Occipital lobe (tissue), 1 donor: ENCODE measurements at regions not wholly inside any gene's neighbourhood (a gene's known extent, or its start where the extent isn't known, plus 50 kb on each side); places are given as distances from the start of the nearest gene placed in this dataset.
"Not testable (repeated sequence)": the region's sequence is repeated elsewhere in the genome, so short reads cannot be mapped to it uniquely, and the experiment has no call there.

Source experiments
- DNase-seq: peaks from one replicate; lab custom pipeline; 2025; lab: John Stamatoyannopoulos, UW

GRCh38 chr6:113362301-113363047, 494.7 kb upstream of the MARCKS start:
- DNase-seq, result no peak

- DNase-seq, result no peak
These were observed 493.9 kb upstream of the MARCKS start for GRCh38 chr6:113363048-113363798.

GRCh38 chr6:113363866-113364265, 493.3 kb upstream of the MARCKS start:
- no peak for DNase-seq

GRCh38 chr6:113364766-113365165, 492.4 kb upstream of the MARCKS start:
- no peak for DNase-seq

- DNase-seq, result no peak
These were observed 492.0 kb upstream of the MARCKS start for GRCh38 chr6:113365191-113365590.

- no peak for DNase-seq
These were observed 490.6 kb upstream of the MARCKS start for GRCh38 chr6:113366505-113366904.

GRCh38 chr6:113370508-113371502, 486.3 kb upstream of the MARCKS start:
- DNase-seq, result no peak

GRCh38 chr6:113375466-113375865, 481.7 kb upstream of the MARCKS start:
- not testable (repeated sequence) for DNase-seq

- DNase-seq, result no peak
These were observed 480.9 kb upstream of the MARCKS start for GRCh38 chr6:113375950-113376846.

GRCh38 chr6:113376847-113377165, 480.3 kb upstream of the MARCKS start:
- DNase-seq, result no peak

- DNase-seq, result no peak
These were observed 479.7 kb upstream of the MARCKS start for GRCh38 chr6:113377362-113377942.

- DNase-seq, result no peak
These were observed 476.6 kb upstream of the MARCKS start for GRCh38 chr6:113380591-113380990.

- no peak for DNase-seq
These were observed 475.9 kb upstream of the MARCKS start for GRCh38 chr6:113381232-113381631.

GRCh38 chr6:113381959-113382358, 475.2 kb upstream of the MARCKS start:
- no peak for DNase-seq

GRCh38 chr6:113383701-113384100, 473.4 kb upstream of the MARCKS start:
- DNase-seq, result no peak

- DNase-seq, result no peak
These were observed 472.1 kb upstream of the MARCKS start for GRCh38 chr6:113385020-113385431.

GRCh38 chr6:113388996-113389395, 468.1 kb upstream of the MARCKS start:
- no peak for DNase-seq

- no peak for DNase-seq
These were observed 464.5 kb upstream of the MARCKS start for GRCh38 chr6:113392551-113393055.

GRCh38 chr6:113394216-113394615, 462.9 kb upstream of the MARCKS start:
- no peak for DNase-seq

GRCh38 chr6:113394729-113395128, 462.4 kb upstream of the MARCKS start:
- no peak for DNase-seq
